Neutrophil (primary cell): ENCODE measurements at regions not wholly inside any gene's neighbourhood (a gene's known extent, or its start where the extent isn't known, plus 50 kb on each side); places are given as distances from the start of the nearest gene placed in this dataset.

ENCODE experiments used
- H3K27ac ChIP-seq: fragments of 200-600 bp; sonication (generic); 2 replicates; pipeline ENCODE4 v1.5.1; 2016; ENCODE audit warnings: mild to moderate bottlenecking, moderate library complexity
- H3K27me3 ChIP-seq: fragments of 200-600 bp; sonication (generic); 2 replicates; pipeline ENCODE4 v1.6.0; 2016; ENCODE audit warnings: mild to moderate bottlenecking
- H3K36me3 ChIP-seq: fragments of 200-600 bp; sonication (generic); 2 replicates; pipeline ENCODE4 v1.5.1; 2017
- H3K4me1 ChIP-seq, 2 experiments: fragments of 200-600 bp in 1 of 2; sonication (generic) in 1 of 2; 1 replicate in 1 of 2; 2 replicates in 1 of 2; pipeline versions ENCODE4 v1.5.1 to v1.6.1; 2013 to 2016; ENCODE audit warnings: low read depth in 1 of 2, low read length in 1 of 2, mild to moderate bottlenecking in 1 of 2, moderate library complexity in 1 of 2; ENCODE audit not compliant: control insufficient read depth in 1 of 2, insufficient read depth in 1 of 2
- H3K4me3 ChIP-seq, 2 experiments: fragments of 200-600 bp in 1 of 2; sonication (generic) in 1 of 2; 1 replicate in 1 of 2; 2 replicates in 1 of 2; pipeline ENCODE4 v1.5.1; 2013 to 2016; ENCODE audit warnings: low read depth in 1 of 2, low read length in 1 of 2, mild to moderate bottlenecking in 1 of 2, moderate library complexity in 1 of 2
- H3K9me3 ChIP-seq: fragments of 200-600 bp; sonication (generic); 2 replicates; pipeline ENCODE4 v1.5.1; 2016
- CTCF ChIP-seq: fragments of 200-600 bp; sonication (generic); IDR thresholded peaks from 2 replicates; pipeline ENCODE4 v1.5.1; 2016; ENCODE audit warnings: antibody characterized with exemption

GRCh38 chr16:35352431-35352830, 1893.0 kb downstream of the TP53TG3F start:
- Histone ChIP-seq H3K4me1 (no peaks in the 10 kb centered on the region), H3K27ac (no peak overlapping the region), H3K36me3 (no peaks in the 10 kb centered on the region), H3K9me3 (no peaks in the 10 kb centered on the region), H3K27me3 (no peaks in the 10 kb centered on the region), H3K4me3 (no peak overlapping the region)
- TF ChIP-seq CTCF: no peak

DNA sequence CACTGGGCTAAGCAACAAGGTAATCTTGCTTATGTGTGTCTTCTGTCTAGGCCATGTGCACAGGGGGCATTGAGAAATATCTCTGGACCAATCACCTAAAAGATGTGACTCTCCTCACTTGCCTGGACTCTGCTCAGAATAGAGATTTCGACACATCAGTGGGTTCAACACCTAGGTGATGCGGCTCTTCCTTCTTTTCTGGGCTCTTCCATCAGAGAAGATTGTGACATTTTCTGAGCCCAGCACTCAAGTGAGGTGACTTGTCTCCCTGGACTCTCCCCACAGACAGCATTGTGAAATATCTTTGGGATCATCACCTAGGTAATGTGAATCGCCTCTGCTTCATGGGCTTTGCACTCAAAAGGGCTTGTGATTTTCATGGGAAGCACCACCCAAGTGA, 1904.1 kb downstream of the TP53TG3F start:
- no peak for TF ChIP-seq CTCF
- H3K27ac ChIP-seq: no peak overlapping the region
- H3K27me3 ChIP-seq: no peaks in the 10 kb centered on the region
- no peaks in the 10 kb centered on the region for H3K9me3 ChIP-seq
- no peaks in the 10 kb centered on the region for H3K4me1 ChIP-seq
- H3K4me3 ChIP-seq: no peak overlapping the region
- no peaks in the 10 kb centered on the region for H3K36me3 ChIP-seq

GRCh38 chr16:35364263-35364662, 1904.9 kb downstream of the TP53TG3F start:
- Histone ChIP-seq H3K4me1 (no peaks in the 10 kb centered on the region), H3K27me3 (no peaks in the 10 kb centered on the region), H3K27ac (no peak overlapping the region), H3K4me3 (no peak overlapping the region), H3K36me3 (no peaks in the 10 kb centered on the region), H3K9me3 (no peaks in the 10 kb centered on the region)
- TF ChIP-seq CTCF: no peak

- Histone ChIP-seq H3K4me3 (no peak overlapping the region), H3K9me3 (no peaks in the 10 kb centered on the region), H3K36me3 (no peaks in the 10 kb centered on the region), H3K27ac (no peak overlapping the region), H3K27me3 (no peaks in the 10 kb centered on the region), H3K4me1 (no peaks in the 10 kb centered on the region)
- no peak for TF ChIP-seq CTCF
Measured at GRCh38 chr16:35365675-35366074, 1906.3 kb downstream of the TP53TG3F start.

GRCh38 chr16:35370617-35371016, 1911.2 kb downstream of the TP53TG3F start:
- no peaks in the 10 kb centered on the region for H3K4me1 ChIP-seq
- no peak for TF ChIP-seq CTCF
- no peak overlapping the region for H3K4me3 ChIP-seq
- no peaks in the 10 kb centered on the region for H3K36me3 ChIP-seq
- no peak overlapping the region for H3K27ac ChIP-seq
- H3K9me3 ChIP-seq: no peaks in the 10 kb centered on the region
- H3K27me3 ChIP-seq: no peaks in the 10 kb centered on the region

DNA sequence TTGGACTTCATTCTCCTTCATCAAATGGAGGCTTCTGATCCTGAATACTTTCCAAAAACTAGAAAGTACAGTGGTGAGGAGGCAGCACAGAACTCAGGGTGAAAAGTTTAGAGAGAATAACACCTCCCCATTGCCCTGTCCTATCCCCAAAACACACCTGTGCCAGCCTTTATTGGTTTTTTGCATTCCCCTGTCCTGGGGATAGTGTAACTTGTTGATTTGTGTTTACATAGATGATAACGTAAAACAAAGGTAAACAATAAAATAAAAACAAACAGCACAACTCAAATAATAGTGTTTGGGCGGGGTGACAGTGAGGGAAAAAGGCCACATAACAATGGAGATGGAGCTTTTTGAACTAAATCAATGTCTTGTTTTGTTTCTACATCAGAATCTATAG, 1917.7 kb downstream of the TP53TG3F start:
- Histone ChIP-seq H3K36me3 (no peaks in the 10 kb centered on the region), H3K27ac (no peak overlapping the region), H3K9me3 (no peaks in the 10 kb centered on the region), H3K27me3 (no peaks in the 10 kb centered on the region), H3K4me3 (no peak overlapping the region), H3K4me1 (no peaks in the 10 kb centered on the region)
- TF ChIP-seq CTCF: no peak
